Suppressor macrophage treated with lipopolysaccharide for 4 hours (primary cell): ENCODE measurements at regions not wholly inside any gene's neighbourhood (a gene's known extent, or its start where the extent isn't known, plus 50 kb on each side); places are given as distances from the start of the nearest gene placed in this dataset.

ENCODE experiments used
- DNase-seq: peaks from one replicate; pipeline ENCODE4 v3.0.0-alpha.2; 2020

GRCh38 chr14:40870252-40870651 lies 736.4 kb upstream of the LRFN5 start:
- no peak for DNase-seq

DNA sequence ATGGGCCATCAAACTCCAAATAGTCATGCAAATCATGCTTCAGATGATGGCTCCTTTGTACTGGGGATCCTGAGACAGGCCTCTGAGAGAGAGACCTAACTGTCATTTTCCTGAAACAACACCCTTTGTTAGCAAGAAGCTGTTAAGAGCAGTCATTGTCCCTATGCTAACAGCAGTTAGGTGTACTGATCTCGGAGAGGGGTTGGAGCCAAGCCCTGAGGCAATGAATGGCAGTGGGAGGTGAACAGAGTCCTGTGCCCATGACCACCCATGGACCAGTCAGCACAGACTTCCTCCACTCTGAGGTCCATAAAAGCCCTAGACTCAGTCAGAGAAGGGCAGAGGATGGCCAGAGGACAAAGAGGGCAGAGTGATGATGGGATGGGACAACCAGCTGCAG lies 747.6 kb upstream of the LRFN5 start:
- DNase-seq, result no peak

DNA sequence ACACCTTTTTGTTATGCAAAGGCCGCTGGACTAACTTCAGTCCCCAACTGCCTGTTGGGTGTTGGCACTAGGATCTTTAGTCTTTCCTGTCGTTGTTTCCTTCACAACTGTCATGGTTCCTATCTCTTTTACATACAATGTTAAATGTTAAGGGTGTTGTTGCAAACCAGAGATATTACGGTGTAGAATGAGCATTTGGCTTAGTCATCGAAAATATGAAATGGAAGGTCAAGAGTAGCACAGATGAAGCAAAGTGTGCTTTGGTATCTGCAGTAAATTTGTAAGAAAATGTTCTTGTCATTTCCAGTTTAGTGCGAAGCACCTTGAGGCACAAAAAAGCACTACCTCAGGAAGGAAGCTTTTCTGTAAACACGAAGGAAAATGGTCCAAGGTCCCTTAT lies 751.3 kb upstream of the LRFN5 start:
- no peak for DNase-seq

GRCh38 chr14:40850191-40850590 lies 756.5 kb upstream of the LRFN5 start:
- DNase-seq, result no peak

GRCh38 chr14:40847480-40847879 lies 759.2 kb upstream of the LRFN5 start:
- no peak for DNase-seq

DNA sequence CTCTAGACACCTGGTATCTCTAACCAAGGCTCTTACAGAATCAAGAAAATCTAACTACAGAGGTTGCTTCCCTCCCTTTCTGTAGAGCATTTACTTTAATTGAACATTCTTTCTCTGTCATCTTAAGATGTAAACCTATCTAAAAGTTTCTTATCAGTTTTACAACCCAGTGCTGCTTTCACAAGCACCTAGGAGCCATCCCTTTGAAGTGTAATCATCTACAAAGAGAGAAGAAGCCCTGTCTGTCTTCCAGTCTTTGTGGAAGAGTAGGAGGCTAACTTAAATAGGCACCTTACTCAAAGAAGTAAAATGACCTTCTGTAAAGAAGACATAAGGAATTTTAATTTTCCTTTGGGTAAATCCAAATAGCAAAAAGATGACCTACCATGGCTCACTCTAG lies 763.9 kb upstream of the LRFN5 start:
- DNase-seq, result no peak

DNA sequence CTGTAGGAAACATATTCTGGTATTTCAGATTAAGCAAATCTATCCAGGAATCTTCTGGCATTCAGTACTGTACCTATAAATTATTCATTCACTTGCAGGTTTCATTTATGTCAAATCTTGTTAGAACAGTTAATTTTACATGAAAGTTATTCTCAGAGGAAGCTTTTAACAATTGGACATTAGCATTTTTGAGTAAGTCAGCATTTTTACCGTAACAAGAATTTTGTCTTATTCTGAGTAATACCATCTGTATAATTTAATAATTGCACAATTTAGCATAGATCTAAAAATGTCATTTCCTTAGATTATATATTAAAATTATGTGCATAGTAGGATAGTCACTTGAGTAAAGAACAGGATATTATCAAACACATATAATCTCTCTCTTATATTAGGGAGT lies 764.8 kb upstream of the LRFN5 start:
- DNase-seq, result no peak

GRCh38 chr14:40838601-40839000 lies 768.1 kb upstream of the LRFN5 start:
- no peak for DNase-seq

DNA sequence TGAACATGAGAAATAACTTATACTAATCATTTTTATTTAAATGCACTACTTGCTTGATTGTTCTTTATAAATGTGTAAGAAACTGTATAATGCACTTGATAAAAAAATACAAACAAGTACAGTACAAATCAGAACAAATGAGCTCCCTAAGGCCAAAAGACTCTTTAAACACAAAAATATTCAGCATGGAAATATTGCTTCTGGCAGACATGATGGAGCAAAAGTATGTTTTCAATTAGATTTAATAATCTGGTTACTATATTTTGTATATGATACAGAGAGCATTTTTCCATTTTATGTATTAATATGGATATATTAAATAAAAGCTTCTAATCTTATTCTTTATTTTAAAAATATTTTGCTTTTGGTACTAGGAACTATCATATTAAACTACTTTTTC lies 800.2 kb upstream of the LRFN5 start:
- no peak for DNase-seq

DNA sequence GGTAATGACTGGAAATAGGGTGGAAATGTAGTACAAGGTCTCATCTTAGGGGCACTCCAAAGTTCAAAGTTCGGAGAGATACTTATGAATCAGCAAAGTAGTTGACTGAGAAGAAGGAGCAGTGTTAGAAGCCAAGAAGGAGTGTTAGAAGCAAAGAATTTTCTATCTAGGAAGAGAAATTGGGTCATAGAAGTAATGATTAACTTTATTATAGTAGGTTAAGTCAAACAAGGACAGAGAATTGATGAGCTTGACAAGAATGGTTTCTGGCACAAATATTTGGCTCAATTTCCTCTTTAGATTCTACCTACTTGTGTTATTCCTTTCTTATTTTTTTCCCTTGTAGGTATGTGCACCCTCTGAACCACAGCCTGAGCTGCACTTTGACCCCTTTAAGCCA lies 810.5 kb upstream of the LRFN5 start:
- DNase-seq, result no peak

DNA sequence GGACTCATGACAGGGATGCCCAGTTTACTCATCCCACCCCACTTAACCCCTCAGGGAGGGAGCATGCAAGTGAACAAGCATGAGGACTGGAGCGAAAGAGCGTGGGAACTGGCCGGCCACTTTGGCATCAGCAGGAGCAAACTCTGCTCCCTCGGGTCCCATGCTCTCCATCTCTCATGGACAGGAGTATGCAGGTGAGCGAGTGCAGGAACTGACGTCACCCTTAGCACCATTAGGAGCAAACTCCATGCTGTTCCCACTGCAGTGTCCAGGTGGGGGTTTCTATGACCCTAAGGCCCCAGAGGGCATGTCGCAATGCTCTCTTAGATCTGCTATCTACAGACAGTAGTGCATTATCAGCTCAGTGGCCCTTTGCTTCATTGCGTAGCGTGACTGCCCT lies 821.8 kb upstream of the LRFN5 start:
- DNase-seq, result no peak

GRCh38 chr14:40762685-40763084 lies 844.0 kb upstream of the LRFN5 start:
- no peak for DNase-seq

GRCh38 chr14:40762177-40762576 lies 844.5 kb upstream of the LRFN5 start:
- DNase-seq, result no peak

GRCh38 chr14:40760704-40761103 lies 846.0 kb upstream of the LRFN5 start:
- no peak for DNase-seq

DNA sequence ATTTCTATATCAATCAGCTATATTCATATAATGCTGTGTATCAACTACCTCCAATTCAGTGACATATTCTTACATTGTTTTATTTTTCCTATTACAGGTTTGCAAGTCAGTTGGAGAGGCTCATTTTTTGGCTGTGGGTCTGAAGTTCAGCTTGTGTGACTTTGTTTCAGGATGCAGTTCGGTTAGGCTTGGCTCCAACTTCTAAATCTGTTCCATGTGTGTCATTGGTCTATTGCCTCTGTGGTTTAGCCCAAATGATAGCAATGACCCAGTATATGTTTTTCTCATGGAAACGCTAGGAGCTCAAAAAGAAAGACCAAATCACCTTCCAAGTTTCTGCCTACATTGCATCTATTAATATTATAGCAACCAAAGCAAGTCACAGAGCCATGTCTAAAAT lies 848.6 kb upstream of the LRFN5 start:
- no peak for DNase-seq

DNA sequence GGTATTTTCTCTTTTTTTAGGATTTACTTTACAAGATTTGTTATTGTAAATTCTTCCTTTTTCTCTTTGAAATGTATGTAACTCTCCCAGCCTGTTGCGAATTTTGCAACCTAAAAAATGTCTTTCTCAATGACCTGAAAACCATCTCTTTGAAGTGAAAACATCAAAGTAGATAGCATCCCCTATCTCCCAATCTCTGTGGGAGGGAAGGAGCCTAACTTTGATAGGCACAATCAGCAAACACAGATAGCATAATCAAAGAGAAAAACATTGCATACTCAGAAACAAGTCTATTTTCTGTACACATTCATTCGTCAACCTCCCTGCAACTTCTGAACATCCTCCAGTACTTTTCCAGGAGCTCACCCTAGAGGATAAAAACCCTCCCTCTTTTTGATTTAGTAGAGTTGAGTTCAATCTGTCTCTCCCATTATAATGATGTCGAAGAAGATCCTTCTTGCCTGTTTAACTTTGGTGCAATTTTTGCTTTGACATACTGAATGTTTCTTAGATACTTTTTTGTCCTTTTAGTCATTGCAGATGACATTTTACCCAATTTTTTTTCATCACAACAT lies 849.2 kb upstream of the LRFN5 start:
- DNase-seq, result no peak

DNA sequence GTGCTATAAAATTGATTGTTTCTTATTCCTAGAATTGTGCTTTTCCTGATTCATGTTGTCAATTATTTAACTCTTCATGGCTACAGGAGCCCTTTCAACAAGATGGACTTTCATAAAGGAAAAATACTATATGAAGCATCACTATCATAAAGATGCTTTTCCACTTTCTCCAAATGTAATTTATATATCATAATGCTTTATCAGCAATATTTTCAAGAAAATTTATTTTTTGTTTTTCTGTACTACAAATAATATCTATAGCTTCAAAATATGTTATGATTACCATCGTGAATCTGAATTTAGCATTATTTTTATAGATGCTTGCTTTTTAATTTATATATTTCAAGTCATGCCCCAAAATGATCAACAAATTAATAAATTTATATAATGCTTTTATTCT lies 873.5 kb upstream of the LRFN5 start:
- DNase-seq, result no peak

DNA sequence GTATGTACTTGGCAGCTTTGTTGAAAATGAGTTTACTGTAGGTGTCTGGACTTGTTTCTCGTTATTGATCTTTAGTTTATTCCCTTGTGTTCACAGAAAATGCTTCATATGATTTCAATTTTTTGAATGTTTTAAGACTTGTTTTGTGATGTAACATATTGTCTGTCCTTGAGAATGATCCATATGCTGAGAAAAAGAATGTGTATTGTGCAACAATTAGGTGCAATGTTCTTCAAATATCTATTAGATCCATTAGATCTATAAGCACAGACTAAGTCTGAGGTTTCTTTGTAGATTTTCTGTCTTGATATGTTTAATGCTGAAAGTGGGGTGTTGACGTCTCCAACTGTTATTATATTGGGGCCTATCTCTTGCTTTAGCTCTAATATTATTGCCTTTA lies 879.6 kb upstream of the LRFN5 start:
- no peak for DNase-seq

- DNase-seq, result no peak
These were observed 893.3 kb upstream of the LRFN5 start for GRCh38 chr14:40713387-40713786.

DNA sequence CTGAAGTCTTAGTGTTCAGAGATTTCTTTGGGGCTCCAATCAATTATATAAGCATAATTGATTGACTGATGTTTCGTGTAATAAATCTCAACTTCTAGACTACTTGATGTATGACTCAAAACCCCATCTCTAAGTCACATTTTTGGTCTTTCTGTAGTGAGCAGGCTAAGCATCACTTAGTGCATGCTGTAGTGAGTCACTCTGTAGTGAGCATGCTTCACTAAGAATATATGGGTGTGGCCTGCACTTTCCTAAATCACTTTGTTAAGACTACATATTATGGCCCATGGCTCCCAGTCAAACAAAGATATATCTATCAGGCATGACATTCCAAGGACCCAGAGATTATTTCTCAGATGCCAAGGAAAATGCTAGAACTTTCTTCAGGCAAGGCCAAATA lies 909.4 kb upstream of the LRFN5 start:
- DNase-seq, result no peak

- no peak for DNase-seq
These were observed 912.7 kb upstream of the LRFN5 start for GRCh38 chr14:40694023-40694422.

- DNase-seq, result no peak
These were observed 915.6 kb upstream of the LRFN5 start for GRCh38 chr14:40691066-40691465.

DNA sequence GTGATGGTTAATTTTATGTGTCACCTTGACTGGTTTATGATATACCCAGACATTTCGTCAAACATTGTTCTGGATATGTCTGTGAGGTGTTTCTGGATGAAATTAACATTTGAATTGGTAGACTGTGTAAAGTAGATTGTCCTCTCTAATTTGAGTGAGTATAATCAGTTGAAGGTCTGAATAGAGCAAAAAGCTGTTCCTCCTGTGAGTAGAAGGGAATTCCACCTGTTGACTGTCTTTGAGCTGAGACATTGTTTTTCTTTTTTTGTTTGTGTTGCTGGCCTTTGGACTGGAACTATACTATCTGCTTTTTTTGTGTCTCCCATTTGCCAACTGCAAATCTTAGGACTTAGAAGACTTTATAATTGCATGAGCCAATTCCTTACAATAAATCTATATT lies 920.9 kb upstream of the LRFN5 start:
- no peak for DNase-seq

GRCh38 chr14:40684328-40684727 lies 922.3 kb upstream of the LRFN5 start:
- DNase-seq, result no peak

DNA sequence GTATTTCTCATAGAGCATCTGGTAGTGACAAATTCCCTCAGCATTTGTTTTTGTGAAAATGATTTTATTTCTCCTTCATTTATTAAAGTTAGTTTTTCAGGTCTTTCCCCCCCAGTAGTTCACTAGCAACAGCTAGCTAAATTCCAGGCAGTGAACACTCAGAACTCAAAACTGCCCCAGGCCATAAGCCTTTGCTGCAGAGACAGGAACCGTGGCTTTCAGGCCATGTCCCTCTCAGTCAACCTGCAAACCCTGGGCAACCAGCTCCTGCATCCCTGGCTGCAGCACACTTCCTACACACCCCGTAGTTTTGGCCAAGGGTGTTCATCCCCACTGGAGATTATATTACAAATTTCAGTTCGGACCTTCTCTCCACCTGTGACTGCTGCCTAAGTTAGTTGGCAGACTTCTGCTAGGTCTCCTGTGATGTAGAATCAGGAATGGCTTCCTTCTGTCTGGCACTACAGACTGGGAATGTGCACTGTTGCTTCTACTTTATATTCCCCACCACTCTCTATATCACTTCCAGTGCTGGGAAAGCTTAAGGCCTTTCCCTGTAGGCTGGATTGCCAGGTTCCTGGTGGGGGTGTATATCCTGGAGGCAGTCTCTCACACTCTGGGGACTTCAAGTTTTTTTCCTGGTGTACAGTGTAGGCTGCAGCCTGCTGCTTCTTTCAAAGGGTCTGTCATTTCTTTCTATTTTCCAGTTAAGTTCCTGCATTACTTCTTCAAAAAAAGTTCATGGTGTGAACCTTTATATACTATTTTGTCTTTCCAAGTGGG lies 924.4 kb upstream of the LRFN5 start:
- no peak for DNase-seq
